B cell (primary cell): ENCODE measurements at regions not wholly inside any gene's neighbourhood (a gene's known extent, or its start where the extent isn't known, plus 50 kb on each side); places are given as distances from the start of the nearest gene placed in this dataset.

ENCODE experiments used
- ATAC-seq: fragments of 200-7000 bp; cut with Tn5 transposase; one replicate; pipeline ENCODE4 v1.10.0; 2021; ENCODE audit warnings: low read depth, mild to moderate bottlenecking, moderate number of reproducible peaks, moderate library complexity
- CTCF ChIA-PET: fragments of 350-600 bp; sonication (Branson Sonifier 250); formaldehyde crosslinking; loops from one replicate; lab custom pipeline; 2021; ENCODE audit warnings: antibody characterized with exemption, inconsistent platforms; lab: Charles Lee
- POLR2A ChIA-PET: fragments of 350-600 bp; sonication (Branson Sonifier 250); formaldehyde crosslinking; loops from one replicate; lab custom pipeline; 2021; ENCODE audit warnings: antibody characterized with exemption; lab: Charles Lee
- DNase-seq: peaks from one replicate; pipeline ENCODE4 v3.0.0; 2013
- H2AFZ ChIP-seq: 2 replicates; pipeline ENCODE4 v1.6.1; 2012; ENCODE audit warnings: mild to moderate bottlenecking, low read depth, low read length; ENCODE audit not compliant: insufficient read depth, poor library complexity, severe bottlenecking
- H3K27ac ChIP-seq, 2 donors: 1 replicate in 1 of 2; 2 replicates in 1 of 2; pipeline ENCODE4 v1.5.1; 2012 to 2013; ENCODE audit warnings: low read length in 2 of 2, mild to moderate bottlenecking in 2 of 2, moderate library complexity in 1 of 2
- H3K27me3 ChIP-seq, 4 experiments: fragments of 200-600 bp in 1 of 4; sonication (generic) in 1 of 4; replicated peaks in 1 of 4; 1 replicate in 2 of 4; 2 replicates in 2 of 4; pipeline versions ENCODE4 v1.6.1 to v1.7.0; 2013 to 2016; ENCODE audit warnings: low read length in 3 of 4, mild to moderate bottlenecking in 2 of 4, mixed read lengths in 1 of 4, moderate library complexity in 1 of 4; ENCODE audit not compliant: insufficient read depth in 4 of 4, control insufficient read depth in 3 of 4; ENCODE audit errors: control extremely low read depth in 1 of 4
- H3K36me3 ChIP-seq, 2 experiments: replicated peaks in 1 of 2; 1 replicate in 1 of 2; 2 replicates in 1 of 2; pipeline versions ENCODE4 v1.6.1 to v1.7.1; 2013; ENCODE audit warnings: low read length in 1 of 2; ENCODE audit not compliant: insufficient read depth in 2 of 2, control insufficient read depth in 1 of 2; ENCODE audit errors: control extremely low read depth in 1 of 2, extremely low read depth in 1 of 2
- H3K4me1 ChIP-seq, 2 donors: fragments of 200-600 bp in 1 of 2; sonication (generic) in 1 of 2; 1 replicate in 1 of 2; 2 replicates in 1 of 2; pipeline versions ENCODE4 v1.5.1 to v1.6.1; 2013 to 2017; ENCODE audit warnings: low read length in 2 of 2; ENCODE audit not compliant: control insufficient read depth in 2 of 2, insufficient read depth in 2 of 2
- H3K4me2 ChIP-seq: replicated peaks from 2 replicates; pipeline ENCODE3; 2012; ENCODE audit warnings: mild to moderate bottlenecking, low read depth, low read length; ENCODE audit not compliant: poor library complexity, severe bottlenecking
- H3K4me3 ChIP-seq, 5 experiments: fragments of 200-600 bp in 1 of 5; sonication (generic) in 1 of 5; 1 replicate in 3 of 5; 2 replicates in 2 of 5; pipeline versions ENCODE4 v1.5.1 to v1.7.0; 2011 to 2016; ENCODE audit warnings: low read length in 4 of 5, mild to moderate bottlenecking in 4 of 5, low read depth in 2 of 5, control low read depth in 1 of 5, moderate library complexity in 1 of 5; ENCODE audit not compliant: insufficient read depth in 1 of 5; ENCODE audit errors: control extremely low read depth in 1 of 5, extremely low read depth in 1 of 5
- H3K79me2 ChIP-seq: fragments of 200-600 bp; sonication (generic); one replicate; pipeline ENCODE4 v1.6.0; 2016; ENCODE audit warnings: low read length; ENCODE audit not compliant: control insufficient read depth, insufficient read depth
- H3K9ac ChIP-seq: fragments of 200-600 bp; sonication (generic); 2 replicates; pipeline ENCODE4 v1.6.1; 2017; ENCODE audit warnings: mild to moderate bottlenecking, low read length, moderate library complexity
- H3K9me3 ChIP-seq, 3 donors: one replicate each; pipeline versions ENCODE4 v1.6.1 to v1.7.1; 2013; ENCODE audit warnings: low read length in 2 of 3; ENCODE audit not compliant: control insufficient read depth in 2 of 3, insufficient read depth in 1 of 3; ENCODE audit errors: control extremely low read depth in 1 of 3
- H4K20me1 ChIP-seq: 2 replicates; pipeline ENCODE4 v1.6.0; 2012; ENCODE audit warnings: mild to moderate bottlenecking, low read length; ENCODE audit not compliant: insufficient read depth, control insufficient read depth, poor library complexity, severe bottlenecking
- H3K27ac Mint-ChIP-seq: one replicate; pipeline ENCODE4 v1.8.0; 2021; ENCODE audit warnings: mixed read lengths
- H3K27me3 Mint-ChIP-seq: one replicate; pipeline ENCODE4 v1.8.0; 2021; ENCODE audit warnings: mixed read lengths
- H3K4me1 Mint-ChIP-seq: one replicate; pipeline ENCODE4 v1.8.0; 2021; ENCODE audit warnings: mixed read lengths
- H3K4me3 Mint-ChIP-seq: one replicate; pipeline ENCODE4 v1.8.0; 2021; ENCODE audit warnings: mixed read lengths
- H3K9me3 Mint-ChIP-seq: one replicate; pipeline ENCODE4 v1.8.0; 2022; ENCODE audit warnings: mixed read lengths; ENCODE audit not compliant: insufficient read depth
- CTCF ChIP-seq: fragments of 200-600 bp; IDR thresholded peaks from one replicate; pipeline ENCODE4 v1.8.0; 2022; ENCODE audit warnings: antibody characterized with exemption, mild to moderate bottlenecking
- EZH2 ChIP-seq: IDR thresholded peaks from 2 replicates; pipeline ENCODE4 v1.6.1; 2012; ENCODE audit warnings: borderline replicate concordance, low read depth, mild to moderate bottlenecking, moderate library complexity, low read length; ENCODE audit not compliant: insufficient read depth, poor library complexity, severe bottlenecking
- WGBS: methylation state at CpG from one replicate; pipeline ENCODE4 v1.1.5; 2013; ENCODE audit warnings: missing lambda C conversion rate; ENCODE audit not compliant: insufficient coverage; 5-methylcytosine and 5-hydroxymethylcytosine counted together
- intact Hi-C: fragments of 100-400 bp; cut with micrococcal nuclease; formaldehyde crosslinking; loops from one replicate; pipeline ENCODE4 v1.10.0; 2022

DNA sequence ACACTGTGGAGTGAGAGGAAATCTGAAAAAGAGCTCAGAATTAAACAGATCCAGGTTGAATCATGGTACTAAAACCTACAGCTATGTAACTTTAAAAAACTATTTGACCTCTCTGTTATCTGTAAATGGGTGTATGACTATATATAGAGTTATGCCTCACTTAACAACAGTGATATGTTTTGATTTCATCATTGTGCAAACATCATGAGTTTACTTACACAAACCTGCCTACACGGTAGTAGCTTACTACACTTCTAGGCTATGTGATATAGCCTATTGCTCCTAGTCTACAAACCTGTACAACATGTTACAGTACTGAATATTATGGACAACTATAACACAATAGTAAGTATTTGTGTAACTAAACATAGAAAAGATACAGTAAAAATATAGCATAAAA lies 191.6 kb upstream of the MEIS2 start:
- no peak for TF ChIP-seq CTCF
- no peak for TF ChIP-seq EZH2
- Histone ChIP-seq H3K27me3 (no peaks in the 10 kb centered on the region), H3K79me2 (no peaks in the 10 kb centered on the region), H4K20me1 (no peaks in the 10 kb centered on the region), H3K4me1 (no peaks in the 10 kb centered on the region), H3K36me3 (no peaks in the 10 kb centered on the region), H3K9ac (no peak overlapping the region), H2AFZ (no peak overlapping the region), H3K27ac (no peak overlapping the region), H3K4me3 (no peak overlapping the region), H3K4me2 (no peak overlapping the region), H3K9me3 (no peaks in the 10 kb centered on the region)
- CTCF ChIA-PET, result no interaction called here
- H3K4me1 Mint-ChIP-seq, result no peaks in the 10 kb centered on the region
- H3K27me3 Mint-ChIP-seq, result no peaks in the 10 kb centered on the region
- no CpG with 5 or more reads among the region's 1 CpG for WGBS
- H3K9me3 Mint-ChIP-seq, result peaks cover 2% of the 10 kb centered on the region
- H3K27ac Mint-ChIP-seq, result no peak overlapping the region
- H3K4me3 Mint-ChIP-seq, result no peak overlapping the region
- intact Hi-C loops, result no loop called here
- no peak for ATAC-seq
- POLR2A ChIA-PET, result no interaction called here
- no peak for DNase-seq

- H2AFZ ChIP-seq, result no peak overlapping the region
- no peak overlapping the region for H3K4me3 ChIP-seq
- H3K9me3 ChIP-seq, result no peaks in the 10 kb centered on the region
- Mint-ChIP-seq H3K27me3 (no peaks in the 10 kb centered on the region), H3K9me3 (no peaks in the 10 kb centered on the region), H3K4me1 (no peaks in the 10 kb centered on the region), H3K27ac (no peak overlapping the region), H3K4me3 (no peak overlapping the region)
- no peaks in the 10 kb centered on the region for H3K36me3 ChIP-seq
- ChIA-PET CTCF (no interaction called here), POLR2A (no interaction called here)
- no peaks in the 10 kb centered on the region for H3K4me1 ChIP-seq
- H3K4me2 ChIP-seq, result no peak overlapping the region
- H3K27ac ChIP-seq, result no peak overlapping the region
- no peaks in the 10 kb centered on the region for H3K27me3 ChIP-seq
- H3K9ac ChIP-seq, result no peak overlapping the region
- no peaks in the 10 kb centered on the region for H4K20me1 ChIP-seq
- no peaks in the 10 kb centered on the region for H3K79me2 ChIP-seq
- DNase-seq (no peak), ATAC-seq (no peak)
- 80% methylated on average over 1 of the region's 1 CpG for WGBS
- intact Hi-C loops, result no loop called here
- TF ChIP-seq CTCF, result no peak
- no peak for TF ChIP-seq EZH2
These were observed 197.9 kb upstream of the MEIS2 start for GRCh38 chr15:37298271-37298670.
